K562 (cell line): ENCODE measurements at regions not wholly inside any gene's neighbourhood (a gene's known extent, or its start where the extent isn't known, plus 50 kb on each side); places are given as distances from the start of the nearest gene placed in this dataset.

Experiments
- CBFA2T3 ChIP-seq: fragments of 450-650 bp; IDR thresholded peaks from 2 replicates; pipeline ENCODE4 v1.6.1; 2017
- ETV5 ChIP-seq: sonication (generic); formaldehyde crosslinking; IDR thresholded peaks from 2 replicates; pipeline ENCODE4 v1.4.0; 2020; ENCODE audit warnings: low read depth, mild to moderate bottlenecking, missing genetic modification reagents
- KHSRP ChIP-seq: fragments of 450-650 bp; IDR thresholded peaks from 2 replicates; pipeline ENCODE4 v1.6.1; 2017
- NBN ChIP-seq: fragments of 450-650 bp; IDR thresholded peaks from 2 replicates; pipeline ENCODE4 v1.6.1; 2016; ENCODE audit warnings: low read depth, mild to moderate bottlenecking
- SFPQ ChIP-seq: fragments of 200-400 bp; formaldehyde crosslinking; IDR thresholded peaks from 2 replicates; pipeline ENCODE4 v1.6.1; 2017; ENCODE audit warnings: mild to moderate bottlenecking, low read depth, low read length, moderate library complexity
- SPI1 ChIP-seq: IDR thresholded peaks from 2 replicates; pipeline ENCODE4 v1.6.1; 2011; ENCODE audit warnings: low read depth, low read length, control low read depth, borderline replicate concordance
- STAT5B ChIP-seq: fragments of 250-450 bp; sonication (Bioruptor Pico); IDR thresholded peaks from 2 replicates; pipeline ENCODE4 v1.8.0; 2021; ENCODE audit warnings: mild to moderate bottlenecking, inconsistent platforms
- ZBTB49 ChIP-seq: sonication (generic); formaldehyde crosslinking; IDR thresholded peaks from 2 replicates; pipeline ENCODE4 v1.8.0; 2022; ENCODE audit warnings: missing genetic modification reagents, mild to moderate bottlenecking, borderline replicate concordance
- ZNF584 ChIP-seq: fragments of 200-800 bp; sonication (Bioruptor generic); IDR thresholded peaks from 2 replicates; pipeline ENCODE4 v1.6.1; 2016; ENCODE audit warnings: low read depth, mild to moderate bottlenecking, missing genetic modification characterization, missing compliant biosample characterization
- TF ChIP-seq, protein P1 (sequence below): fragments of 450-650 bp; IDR thresholded peaks from 2 replicates; pipeline ENCODE4 v1.6.1; 2016; ENCODE audit warnings: mild to moderate bottlenecking, moderate library complexity

DNA sequence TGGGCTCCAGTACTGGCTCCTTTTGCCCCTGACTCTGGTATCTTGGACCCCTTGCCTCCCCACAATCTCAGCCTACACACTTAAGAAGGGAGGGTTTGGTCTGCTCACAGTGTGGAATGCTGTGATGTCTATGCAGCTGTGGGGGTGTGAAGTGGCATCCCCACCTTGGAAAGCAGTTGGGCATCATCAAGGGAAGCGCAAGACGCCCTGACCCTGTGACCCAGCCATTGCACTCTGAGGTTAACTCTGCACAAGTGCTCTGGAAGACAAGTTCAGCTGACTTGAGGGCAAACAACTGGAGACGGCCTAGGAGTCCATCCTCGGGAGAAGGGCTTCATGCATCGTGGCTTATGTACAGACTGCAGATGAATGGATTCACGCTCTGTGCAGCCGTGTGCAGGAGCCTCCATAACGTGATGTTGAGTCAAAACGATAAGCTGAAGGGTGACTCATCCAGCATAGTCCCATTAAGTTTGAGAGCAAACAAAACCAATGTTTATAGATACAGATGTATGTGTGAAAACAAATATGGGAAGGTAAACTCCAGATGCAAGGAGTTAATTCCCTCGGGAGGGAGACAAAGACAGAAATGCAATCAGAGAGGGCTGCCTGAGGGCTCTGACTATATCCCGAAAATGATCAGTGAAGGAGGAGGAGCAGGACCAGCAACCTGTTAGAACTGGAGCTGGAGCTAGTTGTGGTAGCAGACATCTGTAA is 86.8 kb downstream of the LSM3 start (continued):
- no peak for TF ChIP-seq ZBTB49 (CRISPR knock-in tag)
- TF ChIP-seq ZNF584 (CRISPR knock-in tag) = 0 out of 2 replicates have a peak, but pooled peaks have one; percentile 64
- TF ChIP-seq, protein P1, sequence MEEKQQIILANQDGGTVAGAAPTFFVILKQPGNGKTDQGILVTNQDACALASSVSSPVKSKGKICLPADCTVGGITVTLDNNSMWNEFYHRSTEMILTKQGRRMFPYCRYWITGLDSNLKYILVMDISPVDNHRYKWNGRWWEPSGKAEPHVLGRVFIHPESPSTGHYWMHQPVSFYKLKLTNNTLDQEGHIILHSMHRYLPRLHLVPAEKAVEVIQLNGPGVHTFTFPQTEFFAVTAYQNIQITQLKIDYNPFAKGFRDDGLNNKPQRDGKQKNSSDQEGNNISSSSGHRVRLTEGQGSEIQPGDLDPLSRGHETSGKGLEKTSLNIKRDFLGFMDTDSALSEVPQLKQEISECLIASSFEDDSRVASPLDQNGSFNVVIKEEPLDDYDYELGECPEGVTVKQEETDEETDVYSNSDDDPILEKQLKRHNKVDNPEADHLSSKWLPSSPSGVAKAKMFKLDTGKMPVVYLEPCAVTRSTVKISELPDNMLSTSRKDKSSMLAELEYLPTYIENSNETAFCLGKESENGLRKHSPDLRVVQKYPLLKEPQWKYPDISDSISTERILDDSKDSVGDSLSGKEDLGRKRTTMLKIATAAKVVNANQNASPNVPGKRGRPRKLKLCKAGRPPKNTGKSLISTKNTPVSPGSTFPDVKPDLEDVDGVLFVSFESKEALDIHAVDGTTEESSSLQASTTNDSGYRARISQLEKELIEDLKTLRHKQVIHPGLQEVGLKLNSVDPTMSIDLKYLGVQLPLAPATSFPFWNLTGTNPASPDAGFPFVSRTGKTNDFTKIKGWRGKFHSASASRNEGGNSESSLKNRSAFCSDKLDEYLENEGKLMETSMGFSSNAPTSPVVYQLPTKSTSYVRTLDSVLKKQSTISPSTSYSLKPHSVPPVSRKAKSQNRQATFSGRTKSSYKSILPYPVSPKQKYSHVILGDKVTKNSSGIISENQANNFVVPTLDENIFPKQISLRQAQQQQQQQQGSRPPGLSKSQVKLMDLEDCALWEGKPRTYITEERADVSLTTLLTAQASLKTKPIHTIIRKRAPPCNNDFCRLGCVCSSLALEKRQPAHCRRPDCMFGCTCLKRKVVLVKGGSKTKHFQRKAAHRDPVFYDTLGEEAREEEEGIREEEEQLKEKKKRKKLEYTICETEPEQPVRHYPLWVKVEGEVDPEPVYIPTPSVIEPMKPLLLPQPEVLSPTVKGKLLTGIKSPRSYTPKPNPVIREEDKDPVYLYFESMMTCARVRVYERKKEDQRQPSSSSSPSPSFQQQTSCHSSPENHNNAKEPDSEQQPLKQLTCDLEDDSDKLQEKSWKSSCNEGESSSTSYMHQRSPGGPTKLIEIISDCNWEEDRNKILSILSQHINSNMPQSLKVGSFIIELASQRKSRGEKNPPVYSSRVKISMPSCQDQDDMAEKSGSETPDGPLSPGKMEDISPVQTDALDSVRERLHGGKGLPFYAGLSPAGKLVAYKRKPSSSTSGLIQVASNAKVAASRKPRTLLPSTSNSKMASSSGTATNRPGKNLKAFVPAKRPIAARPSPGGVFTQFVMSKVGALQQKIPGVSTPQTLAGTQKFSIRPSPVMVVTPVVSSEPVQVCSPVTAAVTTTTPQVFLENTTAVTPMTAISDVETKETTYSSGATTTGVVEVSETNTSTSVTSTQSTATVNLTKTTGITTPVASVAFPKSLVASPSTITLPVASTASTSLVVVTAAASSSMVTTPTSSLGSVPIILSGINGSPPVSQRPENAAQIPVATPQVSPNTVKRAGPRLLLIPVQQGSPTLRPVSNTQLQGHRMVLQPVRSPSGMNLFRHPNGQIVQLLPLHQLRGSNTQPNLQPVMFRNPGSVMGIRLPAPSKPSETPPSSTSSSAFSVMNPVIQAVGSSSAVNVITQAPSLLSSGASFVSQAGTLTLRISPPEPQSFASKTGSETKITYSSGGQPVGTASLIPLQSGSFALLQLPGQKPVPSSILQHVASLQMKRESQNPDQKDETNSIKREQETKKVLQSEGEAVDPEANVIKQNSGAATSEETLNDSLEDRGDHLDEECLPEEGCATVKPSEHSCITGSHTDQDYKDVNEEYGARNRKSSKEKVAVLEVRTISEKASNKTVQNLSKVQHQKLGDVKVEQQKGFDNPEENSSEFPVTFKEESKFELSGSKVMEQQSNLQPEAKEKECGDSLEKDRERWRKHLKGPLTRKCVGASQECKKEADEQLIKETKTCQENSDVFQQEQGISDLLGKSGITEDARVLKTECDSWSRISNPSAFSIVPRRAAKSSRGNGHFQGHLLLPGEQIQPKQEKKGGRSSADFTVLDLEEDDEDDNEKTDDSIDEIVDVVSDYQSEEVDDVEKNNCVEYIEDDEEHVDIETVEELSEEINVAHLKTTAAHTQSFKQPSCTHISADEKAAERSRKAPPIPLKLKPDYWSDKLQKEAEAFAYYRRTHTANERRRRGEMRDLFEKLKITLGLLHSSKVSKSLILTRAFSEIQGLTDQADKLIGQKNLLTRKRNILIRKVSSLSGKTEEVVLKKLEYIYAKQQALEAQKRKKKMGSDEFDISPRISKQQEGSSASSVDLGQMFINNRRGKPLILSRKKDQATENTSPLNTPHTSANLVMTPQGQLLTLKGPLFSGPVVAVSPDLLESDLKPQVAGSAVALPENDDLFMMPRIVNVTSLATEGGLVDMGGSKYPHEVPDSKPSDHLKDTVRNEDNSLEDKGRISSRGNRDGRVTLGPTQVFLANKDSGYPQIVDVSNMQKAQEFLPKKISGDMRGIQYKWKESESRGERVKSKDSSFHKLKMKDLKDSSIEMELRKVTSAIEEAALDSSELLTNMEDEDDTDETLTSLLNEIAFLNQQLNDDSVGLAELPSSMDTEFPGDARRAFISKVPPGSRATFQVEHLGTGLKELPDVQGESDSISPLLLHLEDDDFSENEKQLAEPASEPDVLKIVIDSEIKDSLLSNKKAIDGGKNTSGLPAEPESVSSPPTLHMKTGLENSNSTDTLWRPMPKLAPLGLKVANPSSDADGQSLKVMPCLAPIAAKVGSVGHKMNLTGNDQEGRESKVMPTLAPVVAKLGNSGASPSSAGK = peak; percentile 91
- no peak for TF ChIP-seq SFPQ
- peak; percentile 61 for TF ChIP-seq CBFA2T3
- no peak for TF ChIP-seq STAT5B (CRISPR knock-in tag)
- TF ChIP-seq SPI1 = no peak
- TF ChIP-seq ETV5 (CRISPR knock-in tag) = no peak
- no peak for TF ChIP-seq KHSRP
- TF ChIP-seq NBN = 0 out of 2 replicates have a peak, but pooled peaks have one; percentile 31
